NB4 (cell line): ENCODE measurements at regions not wholly inside any gene's neighbourhood (a gene's known extent, or its start where the extent isn't known, plus 50 kb on each side); places are given as distances from the start of the nearest gene placed in this dataset.

Experiments used
- TF ChIP-seq, protein P1 (sequence below): IDR thresholded peaks from one replicate; pipeline ENCODE4 v1.5.1; 2012; ENCODE audit warnings: low read depth, low read length
- TF ChIP-seq, protein P2 (sequence below): IDR thresholded peaks from 2 replicates; pipeline ENCODE4 v1.6.1; 2011; ENCODE audit warnings: low read depth, low read length

DNA sequence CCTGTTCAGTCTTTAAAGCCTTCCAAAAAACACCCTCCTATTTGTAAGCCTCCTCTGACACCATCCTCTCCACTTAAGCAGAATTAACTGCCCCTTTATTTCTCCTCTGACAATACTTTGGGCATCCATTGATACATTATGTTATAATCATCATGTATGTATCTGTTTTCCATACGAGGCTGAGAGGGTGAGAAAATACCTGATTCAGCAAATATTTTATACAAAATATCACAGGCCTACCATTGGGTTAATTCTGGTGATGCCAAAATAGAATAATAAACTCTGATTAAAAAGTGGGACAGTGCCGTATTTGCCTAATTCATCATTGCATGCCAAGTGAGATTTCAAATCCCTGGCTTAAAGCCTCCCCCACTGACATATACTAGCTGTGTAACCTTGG, 118.2 kb upstream of the ADAMTS9 start:
- TF ChIP-seq, protein P1, sequence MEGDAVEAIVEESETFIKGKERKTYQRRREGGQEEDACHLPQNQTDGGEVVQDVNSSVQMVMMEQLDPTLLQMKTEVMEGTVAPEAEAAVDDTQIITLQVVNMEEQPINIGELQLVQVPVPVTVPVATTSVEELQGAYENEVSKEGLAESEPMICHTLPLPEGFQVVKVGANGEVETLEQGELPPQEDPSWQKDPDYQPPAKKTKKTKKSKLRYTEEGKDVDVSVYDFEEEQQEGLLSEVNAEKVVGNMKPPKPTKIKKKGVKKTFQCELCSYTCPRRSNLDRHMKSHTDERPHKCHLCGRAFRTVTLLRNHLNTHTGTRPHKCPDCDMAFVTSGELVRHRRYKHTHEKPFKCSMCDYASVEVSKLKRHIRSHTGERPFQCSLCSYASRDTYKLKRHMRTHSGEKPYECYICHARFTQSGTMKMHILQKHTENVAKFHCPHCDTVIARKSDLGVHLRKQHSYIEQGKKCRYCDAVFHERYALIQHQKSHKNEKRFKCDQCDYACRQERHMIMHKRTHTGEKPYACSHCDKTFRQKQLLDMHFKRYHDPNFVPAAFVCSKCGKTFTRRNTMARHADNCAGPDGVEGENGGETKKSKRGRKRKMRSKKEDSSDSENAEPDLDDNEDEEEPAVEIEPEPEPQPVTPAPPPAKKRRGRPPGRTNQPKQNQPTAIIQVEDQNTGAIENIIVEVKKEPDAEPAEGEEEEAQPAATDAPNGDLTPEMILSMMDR: no peak
- TF ChIP-seq, protein P2, sequence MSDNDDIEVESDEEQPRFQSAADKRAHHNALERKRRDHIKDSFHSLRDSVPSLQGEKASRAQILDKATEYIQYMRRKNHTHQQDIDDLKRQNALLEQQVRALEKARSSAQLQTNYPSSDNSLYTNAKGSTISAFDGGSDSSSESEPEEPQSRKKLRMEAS: no peak
